GM19043 (cell line): ENCODE measurements at regions not wholly inside any gene's neighbourhood (a gene's known extent, or its start where the extent isn't known, plus 50 kb on each side); places are given as distances from the start of the nearest gene placed in this dataset.
"Not testable (repeated sequence)": the region's sequence is repeated elsewhere in the genome, so short reads cannot be mapped to it uniquely, and the experiment has no call there.

Experiments used
- ATAC-seq: cut with Tn5 transposase; IDR thresholded peaks from one replicate; pipeline ENCODE4 v1.9.1; 2021; ENCODE audit warnings: low read depth; ENCODE audit not compliant: unreplicated experiment

- ATAC-seq: no peak
Observed at GRCh38 chr19:27868007-27868406, 1344.9 kb downstream of the UQCRFS1 start.

DNA sequence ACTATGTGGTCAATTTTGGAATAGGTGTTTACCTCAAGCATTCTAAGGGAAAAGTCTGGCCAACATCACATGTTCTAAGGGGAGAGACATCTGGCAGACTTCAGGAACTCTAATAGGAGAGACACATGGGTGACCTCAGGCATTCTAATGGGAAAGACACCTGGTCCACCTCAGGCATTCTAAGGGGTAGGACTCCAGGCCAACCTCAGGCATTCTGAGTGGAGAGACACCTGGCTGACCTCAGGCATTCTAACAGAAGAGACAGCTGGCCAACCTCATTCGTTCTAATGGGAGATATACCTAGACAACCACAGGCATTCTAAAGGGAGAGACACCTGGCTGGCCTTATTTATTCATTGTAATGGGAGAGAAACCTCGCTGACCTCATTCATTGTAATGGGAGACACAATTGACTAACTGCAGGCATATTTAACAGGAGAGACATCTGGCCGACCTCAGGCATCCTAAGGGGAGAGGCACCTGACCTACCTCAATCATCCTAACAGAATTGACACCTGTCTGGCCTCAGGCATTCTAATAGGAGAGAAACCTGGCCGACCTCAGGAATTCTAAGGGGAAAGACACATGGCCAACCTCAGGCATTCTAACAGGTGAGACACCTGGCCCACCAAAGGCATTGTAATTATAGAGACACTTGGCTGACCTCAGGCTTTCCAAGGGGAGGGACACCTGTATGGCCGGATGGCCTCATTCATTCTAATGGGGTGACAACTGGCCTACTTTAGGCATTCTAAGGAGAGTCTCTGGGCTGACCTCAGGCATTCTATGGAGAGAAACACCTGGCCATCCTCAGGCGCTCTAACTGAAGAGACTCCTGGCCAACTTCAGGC is 1346.8 kb downstream of the UQCRFS1 start:
- no peak for ATAC-seq

- ATAC-seq: no peak
Observed at GRCh38 chr19:27861411-27861975, 1351.5 kb downstream of the UQCRFS1 start.

DNA sequence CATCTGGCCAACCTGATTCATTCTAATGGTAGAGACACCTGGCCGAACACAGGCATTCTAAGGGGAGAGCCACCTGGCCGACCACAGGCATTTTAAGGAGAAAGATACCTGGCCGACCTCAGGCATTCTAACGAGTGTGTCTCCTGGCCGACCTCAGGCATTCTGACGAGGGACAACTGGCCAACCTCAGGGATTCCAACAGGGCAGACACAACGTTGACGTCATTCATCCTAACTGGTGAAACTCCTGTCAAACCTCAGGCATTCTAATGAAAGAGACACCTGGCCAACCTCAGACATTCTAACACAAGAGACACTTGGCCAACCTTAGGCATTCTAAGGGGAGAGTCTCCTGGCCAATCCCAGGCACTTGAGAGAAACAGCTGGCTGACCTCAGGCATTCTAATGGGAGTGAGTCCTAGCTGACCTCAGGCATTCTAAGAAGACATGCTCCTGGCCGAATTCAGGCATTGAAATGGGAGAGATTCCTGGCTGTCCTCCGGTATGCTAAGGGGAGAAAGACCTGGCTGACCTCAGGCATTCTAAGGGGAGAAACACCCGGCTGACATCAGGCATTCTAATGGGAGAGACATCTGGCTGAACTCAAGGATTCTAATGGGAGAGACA is 1352.5 kb downstream of the UQCRFS1 start:
- ATAC-seq: no peak

DNA sequence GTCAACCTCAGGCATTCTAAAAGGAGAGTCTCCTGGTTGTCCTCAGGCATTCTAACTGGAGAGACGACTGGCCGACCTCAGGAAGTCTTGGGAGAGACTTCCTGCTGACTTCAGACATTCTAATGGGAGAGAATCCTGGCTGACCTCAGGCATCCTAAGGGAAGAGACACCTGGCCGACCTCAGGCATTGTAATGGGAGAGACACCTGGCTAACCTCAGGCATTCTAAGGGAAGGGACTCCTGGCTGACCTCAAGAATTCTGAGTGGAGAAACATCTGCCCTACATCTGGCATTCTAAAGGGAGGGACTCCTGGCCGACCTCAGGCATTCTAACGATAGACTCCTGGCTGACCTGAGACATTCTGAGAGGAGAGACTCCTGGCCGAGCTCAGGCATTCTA is 1353.3 kb downstream of the UQCRFS1 start:
- no peak for ATAC-seq

GRCh38 chr19:27858981-27859581 is 1353.9 kb downstream of the UQCRFS1 start:
- no peak for ATAC-seq

DNA sequence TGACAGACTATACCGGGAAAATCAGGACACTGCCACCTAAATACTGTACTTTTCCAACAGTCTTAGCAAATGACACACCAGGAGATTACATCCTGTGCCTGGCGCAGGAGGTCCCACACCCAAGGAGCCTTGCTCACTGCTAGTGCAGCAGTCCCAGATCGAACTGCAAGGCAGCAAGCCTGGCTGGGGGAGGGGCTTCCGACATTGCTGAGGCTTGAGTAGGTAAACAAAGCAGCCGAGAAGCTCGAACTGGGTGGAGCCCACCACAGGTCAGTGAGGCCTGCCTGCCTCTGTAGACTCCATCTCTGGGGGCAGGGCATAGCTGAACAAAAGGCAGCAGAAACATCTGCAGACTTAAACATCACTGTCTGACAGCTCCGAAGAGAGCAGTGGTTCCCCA is 1360.0 kb downstream of the UQCRFS1 start:
- not testable (repeated sequence) for ATAC-seq

- no peak for ATAC-seq
Observed at GRCh38 chr19:27851543-27852060, 1361.3 kb downstream of the UQCRFS1 start.

DNA sequence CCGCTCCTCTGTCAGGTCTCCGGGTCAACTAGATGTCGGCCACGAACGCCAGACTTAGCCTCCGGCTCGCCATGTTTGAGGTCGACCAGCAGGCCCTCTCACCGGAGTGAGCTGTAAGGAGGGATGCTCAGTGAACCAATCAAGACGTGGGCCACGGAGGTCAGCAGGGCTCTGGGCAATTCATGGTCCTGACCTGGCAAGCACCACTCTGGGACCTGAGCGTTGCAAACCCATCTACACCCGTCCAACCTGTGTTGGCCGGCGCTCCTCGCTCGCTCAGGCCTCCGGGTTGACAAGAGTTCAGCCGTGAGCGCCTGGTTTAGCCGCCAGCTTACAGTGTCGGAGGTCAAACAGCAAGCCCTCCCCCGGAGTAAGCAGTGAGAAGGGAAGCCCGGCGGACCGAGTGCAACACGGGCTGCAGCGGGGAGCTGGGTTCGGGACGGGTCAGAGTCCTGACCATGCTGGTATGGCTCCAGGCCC is 1361.9 kb downstream of the UQCRFS1 start:
- ATAC-seq: no peak

DNA sequence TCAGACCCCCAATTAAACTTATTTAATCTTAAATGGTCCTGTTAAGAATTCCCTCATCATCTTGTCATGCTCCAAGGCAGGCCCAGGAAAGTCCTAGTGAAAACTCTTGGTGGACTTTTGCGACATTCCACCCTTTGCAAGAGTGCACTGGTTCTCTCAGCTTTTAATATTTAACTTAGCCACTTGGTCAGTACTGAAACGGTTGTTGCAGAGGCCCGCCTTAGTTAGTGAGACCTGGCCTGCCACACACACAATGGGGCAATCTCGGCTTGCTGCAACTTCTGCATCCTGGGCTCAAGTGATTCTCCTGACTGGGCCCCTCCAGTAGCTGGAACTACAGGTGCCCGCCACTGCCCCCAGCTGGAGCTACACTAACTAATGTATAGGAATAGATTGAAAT is 1366.0 kb downstream of the UQCRFS1 start:
- ATAC-seq: no peak

GRCh38 chr19:27844261-27844660 is 1368.7 kb downstream of the UQCRFS1 start:
- ATAC-seq: no peak

DNA sequence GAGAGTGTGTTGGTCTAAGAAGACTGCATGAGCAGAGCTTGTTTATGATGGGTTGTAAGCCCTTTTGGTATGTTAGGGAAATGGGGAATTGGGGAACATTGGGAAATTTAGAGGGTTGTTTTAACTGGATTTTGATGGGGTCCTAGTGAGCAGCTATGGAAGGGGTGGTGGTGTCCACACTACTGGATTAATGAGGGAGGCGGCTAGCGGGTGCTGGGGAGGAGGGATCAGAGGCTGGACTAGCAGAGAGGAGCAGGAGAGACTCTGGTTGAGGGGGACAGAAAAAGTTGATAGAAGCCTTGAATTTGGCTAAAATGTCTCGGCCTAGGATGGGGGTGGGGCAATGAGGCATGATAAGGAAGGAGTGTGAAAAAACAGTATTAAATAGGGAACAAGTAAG is 1369.1 kb downstream of the UQCRFS1 start:
- ATAC-seq: no peak

- ATAC-seq: no peak
Observed at GRCh38 chr19:27833031-27833430, 1379.9 kb downstream of the UQCRFS1 start.

GRCh38 chr19:27828829-27829228 is 1384.1 kb downstream of the UQCRFS1 start:
- ATAC-seq: no peak

DNA sequence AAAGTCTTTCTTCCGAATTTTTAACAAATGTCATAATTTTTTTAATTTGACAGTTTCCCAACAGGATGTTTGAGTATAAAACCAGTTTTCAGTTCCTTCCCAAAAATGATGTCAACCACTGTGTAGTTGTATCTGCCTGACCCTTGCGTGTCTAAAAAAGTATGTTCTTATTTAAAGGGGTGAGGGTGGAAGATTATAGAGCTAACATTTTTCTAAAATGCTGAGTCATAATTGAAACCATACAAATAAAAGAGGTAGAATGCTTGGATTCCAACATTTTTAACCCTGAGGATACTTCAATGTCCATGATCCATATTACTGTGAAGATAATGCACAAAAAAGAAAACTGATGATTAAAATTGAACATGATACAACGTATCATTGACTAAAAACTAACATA is 1388.8 kb downstream of the UQCRFS1 start:
- ATAC-seq: no peak

DNA sequence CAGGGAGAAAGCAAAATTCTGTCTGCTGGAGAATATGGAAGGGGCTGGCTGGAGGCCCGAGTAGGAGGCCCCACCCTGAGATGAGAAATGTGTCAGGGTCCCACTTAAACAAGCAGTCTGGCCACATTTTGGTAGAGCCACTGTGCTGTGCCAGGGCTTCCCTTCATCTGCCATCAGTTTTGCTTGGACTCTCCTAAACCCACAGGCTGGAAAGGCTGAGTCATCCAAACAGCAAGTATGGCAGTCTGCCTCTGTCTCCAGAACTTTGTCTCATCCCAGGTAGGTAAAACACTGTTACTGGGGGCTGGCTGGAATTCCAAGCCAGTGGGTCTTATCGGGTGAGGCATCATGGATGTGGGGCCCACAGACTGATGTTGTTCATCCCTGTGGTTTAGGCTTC is 1390.6 kb downstream of the UQCRFS1 start:
- ATAC-seq: no peak

DNA sequence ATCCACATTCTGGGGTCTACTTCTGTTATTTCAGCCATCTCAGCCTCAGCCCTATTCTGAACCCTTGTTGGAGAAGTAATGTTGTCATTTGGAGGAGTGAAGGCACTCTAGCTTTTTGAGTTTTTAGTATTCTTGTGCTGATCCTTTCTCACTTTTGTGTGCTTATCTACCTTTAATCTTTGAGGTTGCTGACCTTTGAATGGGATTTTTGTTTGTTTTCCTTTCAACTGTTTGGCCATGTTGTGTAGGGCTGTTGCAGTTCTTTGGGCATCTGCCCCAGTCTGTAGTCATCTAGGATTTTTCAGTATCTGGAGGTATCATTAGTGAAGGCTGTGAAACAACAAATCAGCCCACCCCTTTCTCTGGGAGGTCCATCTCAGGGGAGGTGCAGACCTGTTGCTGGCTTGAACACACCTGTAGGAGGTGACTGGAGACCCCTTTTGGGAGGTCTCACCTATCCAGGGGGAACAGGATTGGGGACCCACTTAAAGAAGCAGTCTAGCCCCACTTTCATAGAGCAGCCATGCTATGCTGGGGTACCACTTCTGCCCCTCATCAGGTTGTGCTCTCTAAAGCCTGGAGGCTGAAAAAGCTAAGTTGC is 1391.4 kb downstream of the UQCRFS1 start:
- ATAC-seq: no peak

DNA sequence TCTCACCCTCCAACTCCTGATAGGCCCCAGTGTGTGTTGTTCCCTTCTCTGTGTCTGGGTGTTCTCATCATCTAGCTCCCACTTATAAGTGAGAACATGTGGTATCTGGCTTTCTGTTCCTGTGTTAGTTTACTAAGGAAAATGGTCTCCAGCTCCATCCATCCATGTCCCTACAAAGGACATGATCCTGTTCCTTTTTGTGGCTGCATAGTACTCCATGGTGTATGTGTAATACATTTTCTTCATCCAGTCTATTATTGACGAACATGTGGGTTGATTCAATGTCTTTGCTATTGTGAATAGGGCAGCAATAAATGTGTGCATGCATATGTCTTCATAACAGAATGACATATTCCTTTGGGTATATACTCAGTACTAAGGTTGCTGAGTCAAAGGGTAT is 1397.0 kb downstream of the UQCRFS1 start:
- ATAC-seq: no peak

DNA sequence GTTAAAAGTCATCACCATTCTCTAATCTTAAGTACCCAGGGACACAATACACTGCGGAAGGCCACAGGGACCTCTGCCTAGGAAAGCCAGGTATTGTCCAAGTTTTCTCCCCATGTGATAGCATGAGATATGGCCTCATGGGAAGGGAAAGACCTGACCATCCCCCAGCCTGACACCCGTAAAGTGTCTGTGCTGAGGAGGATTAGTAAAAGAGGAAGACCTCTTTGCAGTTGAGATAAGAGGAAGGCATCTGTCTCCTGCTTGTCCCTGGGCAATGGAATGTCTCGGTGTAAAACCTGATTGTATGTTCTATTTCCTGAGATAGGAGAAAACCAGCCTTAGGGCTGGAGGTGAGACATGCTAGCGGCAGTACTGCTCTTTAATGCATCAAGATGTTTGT is 1398.1 kb downstream of the UQCRFS1 start:
- ATAC-seq: not testable (repeated sequence)

DNA sequence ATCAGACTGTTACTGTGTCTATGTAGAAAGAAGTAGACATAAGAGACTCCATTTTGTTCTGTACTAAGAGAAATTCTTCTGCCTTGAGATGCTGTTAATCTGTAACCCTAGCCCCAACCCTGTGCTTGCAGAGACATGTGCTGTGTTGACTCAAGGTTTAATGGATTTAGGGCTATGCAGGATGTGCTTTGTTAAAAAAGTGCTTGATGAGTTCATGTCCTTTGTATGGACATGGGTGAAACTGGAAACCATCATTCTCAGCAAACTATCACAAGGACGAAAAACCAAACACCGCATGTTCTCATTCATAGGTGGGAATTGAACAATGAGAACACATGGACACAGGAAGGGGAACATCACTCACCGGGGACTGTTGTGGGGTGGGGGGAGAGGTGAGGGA is 1398.7 kb downstream of the UQCRFS1 start:
- not testable (repeated sequence) for ATAC-seq
